ENCODE measurements at regions not wholly inside any gene's neighbourhood (a gene's known extent, or its start where the extent isn't known, plus 50 kb on each side); places are given as distances from the start of the nearest gene placed in this dataset.

DNA sequence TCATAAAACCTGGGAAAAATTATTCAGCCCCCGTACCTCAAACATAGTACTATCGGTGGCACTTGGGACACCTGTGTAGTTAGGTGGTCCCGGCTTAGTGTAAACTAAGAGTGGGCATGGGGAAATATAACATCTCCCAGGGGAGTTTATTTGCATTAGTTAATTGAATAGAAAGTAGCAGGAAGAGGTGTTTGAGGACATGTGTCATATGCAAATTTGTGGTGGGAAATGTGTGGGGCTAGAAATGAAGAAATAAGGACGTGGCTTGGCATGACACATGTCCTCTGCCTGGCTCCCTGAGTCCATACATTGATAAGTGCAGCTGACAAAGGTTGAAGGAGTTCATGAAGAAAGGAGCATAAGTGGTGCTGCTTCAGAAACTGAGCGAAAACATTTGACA is 483.6 kb downstream of the SH2D1A start:
- BruUV-seq (replicated peaks) = no TSS peak
- no peak for DNase-seq
- H3K9me3 ChIP-seq (ENCODE audit: insufficient read depth, low read depth) = no peaks in the 10 kb centered on the region
- no peaks in the 10 kb centered on the region for H3K27me3 ChIP-seq (ENCODE audit: insufficient read depth, low read depth)
- no peak for TF ChIP-seq EZH2 (IDR thresholded peaks at IDR 0.05; ENCODE audit: low read depth)
- TF ChIP-seq CTCF (conservative IDR thresholded peaks at IDR 0.05) = no peak
- no peaks in the 10 kb centered on the region for H3K36me3 ChIP-seq (ENCODE audit: low read depth)
- H3K4me2 ChIP-seq = no peak overlapping the region
- no peak overlapping the region for H3K4me3 ChIP-seq
- no peaks in the 10 kb centered on the region for H3K79me2 ChIP-seq (ENCODE audit: low read depth)
- H3F3A ChIP-seq (ENCODE audit: insufficient read depth, low read depth) = no peaks in the 10 kb centered on the region
- H2AFZ ChIP-seq = no peak overlapping the region
- H3K4me1 ChIP-seq (replicated peaks; ENCODE audit: insufficient read depth) = no peaks in the 10 kb centered on the region
- intact Hi-C loops (cut with micrococcal nuclease; ENCODE audit: unreplicated experiment) = no loop called here
- CTCF ChIA-PET = no interaction called here
- H3K9me2 ChIP-seq (ENCODE audit: insufficient read depth) = no peaks in the 10 kb centered on the region
- POLR2A ChIA-PET (ENCODE audit: unreplicated experiment) = no interaction called here
- H4K20me1 ChIP-seq (ENCODE audit: insufficient read depth) = no peaks in the 10 kb centered on the region
- no peak overlapping the region for H3K27ac ChIP-seq

GRCh38 chrX:124836786-124837185 is 482.9 kb upstream of the TEX13C start:
- Histone ChIP-seq H3F3A (ENCODE audit: insufficient read depth, low read depth) (no peaks in the 10 kb centered on the region), H3K4me1 (replicated peaks; ENCODE audit: insufficient read depth) (no peaks in the 10 kb centered on the region), H3K4me2 (no peak overlapping the region), H3K79me2 (ENCODE audit: low read depth) (no peaks in the 10 kb centered on the region), H3K36me3 (ENCODE audit: low read depth) (no peaks in the 10 kb centered on the region), H2AFZ (no peak overlapping the region), H4K20me1 (ENCODE audit: insufficient read depth) (no peaks in the 10 kb centered on the region), H3K4me3 (no peak overlapping the region), H3K27me3 (ENCODE audit: insufficient read depth, low read depth) (no peaks in the 10 kb centered on the region), H3K9me3 (ENCODE audit: insufficient read depth, low read depth) (no peaks in the 10 kb centered on the region), H3K27ac (no peak overlapping the region), H3K9me2 (ENCODE audit: insufficient read depth) (no peaks in the 10 kb centered on the region)
- intact Hi-C loops (cut with micrococcal nuclease; ENCODE audit: unreplicated experiment) = no loop called here
- DNase-seq = no peak
- TF ChIP-seq EZH2 (IDR thresholded peaks at IDR 0.05; ENCODE audit: low read depth) = no peak
- TF ChIP-seq CTCF (conservative IDR thresholded peaks at IDR 0.05) = no peak
- POLR2A ChIA-PET (ENCODE audit: unreplicated experiment) = no interaction called here
- CTCF ChIA-PET = no interaction called here
- no TSS peak for BruUV-seq (replicated peaks)

- intact Hi-C loops (cut with micrococcal nuclease; ENCODE audit: unreplicated experiment) = no loop called here
- Histone ChIP-seq H3K4me2 (no peak overlapping the region), H3K27me3 (ENCODE audit: insufficient read depth, low read depth) (no peaks in the 10 kb centered on the region), H3K4me1 (replicated peaks; ENCODE audit: insufficient read depth) (no peaks in the 10 kb centered on the region), H3F3A (ENCODE audit: insufficient read depth, low read depth) (no peaks in the 10 kb centered on the region), H3K9me3 (ENCODE audit: insufficient read depth, low read depth) (no peaks in the 10 kb centered on the region), H3K27ac (no peak overlapping the region), H4K20me1 (ENCODE audit: insufficient read depth) (no peaks in the 10 kb centered on the region), H3K36me3 (ENCODE audit: low read depth) (no peaks in the 10 kb centered on the region), H3K9me2 (ENCODE audit: insufficient read depth) (no peaks in the 10 kb centered on the region), H3K79me2 (ENCODE audit: low read depth) (no peaks in the 10 kb centered on the region), H3K4me3 (no peak overlapping the region), H2AFZ (no peak overlapping the region)
- ChIA-PET POLR2A (ENCODE audit: unreplicated experiment) (no interaction called here), CTCF (no interaction called here)
- TF ChIP-seq EZH2 (IDR thresholded peaks at IDR 0.05; ENCODE audit: low read depth) = no peak
- no peak for TF ChIP-seq CTCF (conservative IDR thresholded peaks at IDR 0.05)
- DNase-seq = no peak
- BruUV-seq (replicated peaks) = no TSS peak
These were observed 477.5 kb upstream of the TEX13C start for GRCh38 chrX:124842205-124842604.

All from PC-9 (cell line).